ENCODE measurements at regions not wholly inside any gene's neighbourhood (a gene's known extent, or its start where the extent isn't known, plus 50 kb on each side); places are given as distances from the start of the nearest gene placed in this dataset.

DNA sequence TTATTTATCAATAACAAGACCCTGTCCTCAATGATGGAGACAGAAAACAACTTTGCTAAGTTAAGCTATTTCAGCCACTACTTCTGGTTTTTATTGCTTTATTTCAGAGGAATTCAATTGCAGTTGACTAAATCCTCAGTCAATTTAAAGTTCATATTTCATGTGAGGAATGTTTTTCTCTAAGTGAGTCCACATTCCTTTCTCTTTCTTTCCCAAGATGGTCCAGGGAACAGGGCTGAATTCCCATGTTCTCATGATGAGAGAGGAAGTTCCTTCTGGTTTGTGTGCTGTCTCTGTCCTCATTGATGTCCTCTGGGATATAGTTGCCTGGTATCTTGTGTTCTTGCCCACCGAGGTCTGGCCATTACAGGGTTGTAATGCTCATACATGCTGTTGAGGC lies 117.2 kb downstream of the SLIT2 start:
- TF ChIP-seq RAD21 (IDR thresholded peaks at IDR 0.05; ENCODE audit: low read depth) (no peak), EGR1 (IDR thresholded peaks at IDR 0.05) (no peak), TEAD4 (IDR thresholded peaks at IDR 0.05) (no peak), TCF12 (IDR thresholded peaks at IDR 0.05; ENCODE audit: low read depth) (no peak), NFIC (IDR thresholded peaks at IDR 0.05) (no peak), CREB1 (IDR thresholded peaks at IDR 0.05; ENCODE audit: low read depth) (no peak), TAF1 (IDR thresholded peaks at IDR 0.05; ENCODE audit: low read depth) (no peak), FOXM1 (IDR thresholded peaks at IDR 0.05; ENCODE audit: borderline replicate concordance, low read depth) (no peak), EP300 (IDR thresholded peaks at IDR 0.05; ENCODE audit: borderline replicate concordance) (no peak), CEBPB (IDR thresholded peaks at IDR 0.05) (no peak), YY1 (IDR thresholded peaks at IDR 0.05; ENCODE audit: low read depth) (no peak), ZBTB7A (IDR thresholded peaks at IDR 0.05; ENCODE audit: low read depth) (no peak)
- TF ChIP-seq, protein P1, sequence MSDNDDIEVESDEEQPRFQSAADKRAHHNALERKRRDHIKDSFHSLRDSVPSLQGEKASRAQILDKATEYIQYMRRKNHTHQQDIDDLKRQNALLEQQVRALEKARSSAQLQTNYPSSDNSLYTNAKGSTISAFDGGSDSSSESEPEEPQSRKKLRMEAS (IDR thresholded peaks at IDR 0.05), result no peak
- TF ChIP-seq, protein P2, sequence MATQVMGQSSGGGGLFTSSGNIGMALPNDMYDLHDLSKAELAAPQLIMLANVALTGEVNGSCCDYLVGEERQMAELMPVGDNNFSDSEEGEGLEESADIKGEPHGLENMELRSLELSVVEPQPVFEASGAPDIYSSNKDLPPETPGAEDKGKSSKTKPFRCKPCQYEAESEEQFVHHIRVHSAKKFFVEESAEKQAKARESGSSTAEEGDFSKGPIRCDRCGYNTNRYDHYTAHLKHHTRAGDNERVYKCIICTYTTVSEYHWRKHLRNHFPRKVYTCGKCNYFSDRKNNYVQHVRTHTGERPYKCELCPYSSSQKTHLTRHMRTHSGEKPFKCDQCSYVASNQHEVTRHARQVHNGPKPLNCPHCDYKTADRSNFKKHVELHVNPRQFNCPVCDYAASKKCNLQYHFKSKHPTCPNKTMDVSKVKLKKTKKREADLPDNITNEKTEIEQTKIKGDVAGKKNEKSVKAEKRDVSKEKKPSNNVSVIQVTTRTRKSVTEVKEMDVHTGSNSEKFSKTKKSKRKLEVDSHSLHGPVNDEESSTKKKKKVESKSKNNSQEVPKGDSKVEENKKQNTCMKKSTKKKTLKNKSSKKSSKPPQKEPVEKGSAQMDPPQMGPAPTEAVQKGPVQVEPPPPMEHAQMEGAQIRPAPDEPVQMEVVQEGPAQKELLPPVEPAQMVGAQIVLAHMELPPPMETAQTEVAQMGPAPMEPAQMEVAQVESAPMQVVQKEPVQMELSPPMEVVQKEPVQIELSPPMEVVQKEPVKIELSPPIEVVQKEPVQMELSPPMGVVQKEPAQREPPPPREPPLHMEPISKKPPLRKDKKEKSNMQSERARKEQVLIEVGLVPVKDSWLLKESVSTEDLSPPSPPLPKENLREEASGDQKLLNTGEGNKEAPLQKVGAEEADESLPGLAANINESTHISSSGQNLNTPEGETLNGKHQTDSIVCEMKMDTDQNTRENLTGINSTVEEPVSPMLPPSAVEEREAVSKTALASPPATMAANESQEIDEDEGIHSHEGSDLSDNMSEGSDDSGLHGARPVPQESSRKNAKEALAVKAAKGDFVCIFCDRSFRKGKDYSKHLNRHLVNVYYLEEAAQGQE (IDR thresholded peaks at IDR 0.05; ENCODE audit: low read depth), result no peak
- TF ChIP-seq, protein P3, sequence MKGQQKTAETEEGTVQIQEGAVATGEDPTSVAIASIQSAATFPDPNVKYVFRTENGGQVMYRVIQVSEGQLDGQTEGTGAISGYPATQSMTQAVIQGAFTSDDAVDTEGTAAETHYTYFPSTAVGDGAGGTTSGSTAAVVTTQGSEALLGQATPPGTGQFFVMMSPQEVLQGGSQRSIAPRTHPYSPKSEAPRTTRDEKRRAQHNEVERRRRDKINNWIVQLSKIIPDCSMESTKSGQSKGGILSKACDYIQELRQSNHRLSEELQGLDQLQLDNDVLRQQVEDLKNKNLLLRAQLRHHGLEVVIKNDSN (IDR thresholded peaks at IDR 0.05), result no peak

DNA sequence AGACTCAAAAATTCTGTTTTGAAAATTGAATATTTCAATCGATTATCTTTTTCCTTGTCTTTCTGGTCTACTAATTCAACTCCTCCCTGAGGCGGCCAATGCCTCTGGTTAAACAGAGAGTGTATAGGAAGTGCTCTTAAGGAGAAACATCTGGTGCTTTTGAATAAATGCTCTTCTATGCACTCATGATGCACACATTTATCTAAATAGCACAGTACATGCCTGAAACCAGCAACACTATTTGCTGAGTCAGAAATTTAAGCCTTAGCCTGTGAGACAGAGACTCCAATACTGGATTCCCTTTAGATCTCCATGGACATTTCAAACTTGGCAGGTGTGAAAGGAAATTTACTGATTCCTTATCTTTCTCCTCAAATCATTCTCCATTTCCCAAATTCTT lies 118.6 kb downstream of the SLIT2 start:
- TF ChIP-seq NFIC (IDR thresholded peaks at IDR 0.05) (no peak), CREB1 (IDR thresholded peaks at IDR 0.05; ENCODE audit: low read depth) (no peak), EGR1 (IDR thresholded peaks at IDR 0.05) (no peak), TEAD4 (IDR thresholded peaks at IDR 0.05) (no peak), EP300 (IDR thresholded peaks at IDR 0.05; ENCODE audit: borderline replicate concordance) (no peak), YY1 (IDR thresholded peaks at IDR 0.05; ENCODE audit: low read depth) (no peak), ZBTB7A (IDR thresholded peaks at IDR 0.05; ENCODE audit: low read depth) (no peak), CEBPB (IDR thresholded peaks at IDR 0.05) (no peak), RAD21 (IDR thresholded peaks at IDR 0.05; ENCODE audit: low read depth) (no peak), TCF12 (IDR thresholded peaks at IDR 0.05; ENCODE audit: low read depth) (no peak)
- TF ChIP-seq, protein P3 (IDR thresholded peaks at IDR 0.05), result no peak

DNA sequence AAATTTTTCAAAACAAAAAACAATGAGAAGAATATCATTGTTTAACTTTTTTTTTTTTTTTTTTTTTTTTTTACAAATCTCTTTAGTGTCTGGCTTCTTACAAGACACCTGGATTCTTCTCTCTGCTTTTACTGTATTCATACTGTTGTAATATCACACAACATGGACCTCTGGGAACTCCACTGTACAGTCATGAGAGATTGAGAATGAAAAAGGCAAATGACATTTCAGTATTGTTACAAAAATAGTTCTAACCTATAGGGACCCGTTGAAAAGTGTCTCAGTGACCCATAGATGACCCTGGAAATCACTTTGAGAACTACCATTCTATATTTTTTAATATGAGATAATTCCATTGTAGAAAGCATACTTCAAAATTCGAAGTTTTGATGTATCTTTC lies 124.4 kb downstream of the SLIT2 start:
- TF ChIP-seq, protein P2 (IDR thresholded peaks at IDR 0.05; ENCODE audit: low read depth), result no peak
- no peak for TF ChIP-seq FOXM1 (IDR thresholded peaks at IDR 0.05; ENCODE audit: borderline replicate concordance, low read depth)
- TF ChIP-seq, protein P1 (IDR thresholded peaks at IDR 0.05), result no peak
- no peak for TF ChIP-seq CEBPB (IDR thresholded peaks at IDR 0.05)
- no peak for TF ChIP-seq EGR1 (IDR thresholded peaks at IDR 0.05)
- no peak for TF ChIP-seq ZBTB7A (IDR thresholded peaks at IDR 0.05; ENCODE audit: low read depth)
- TF ChIP-seq RAD21 (IDR thresholded peaks at IDR 0.05; ENCODE audit: low read depth), result no peak
- TF ChIP-seq, protein P3 (IDR thresholded peaks at IDR 0.05), result no peak
- no peak for TF ChIP-seq CREB1 (IDR thresholded peaks at IDR 0.05; ENCODE audit: low read depth)

DNA sequence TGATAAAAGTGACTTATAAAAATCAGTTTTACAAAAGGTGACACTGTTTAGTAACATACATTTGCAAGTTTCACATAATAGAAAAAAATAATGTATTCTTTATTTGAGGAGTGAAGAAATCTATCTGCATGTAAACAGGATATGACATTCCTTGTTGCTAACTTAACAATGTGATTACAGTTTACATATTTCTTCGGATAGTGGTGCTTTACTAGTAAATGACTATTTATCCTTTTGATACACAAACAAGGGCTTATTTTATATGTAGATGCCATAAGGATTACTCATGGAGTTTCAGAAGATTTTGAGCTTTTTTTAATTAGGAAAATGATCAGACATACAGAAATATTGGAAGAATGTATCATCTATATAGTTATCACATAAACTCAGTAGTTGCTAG lies 126.5 kb downstream of the SLIT2 start:
- TF ChIP-seq NFIC (IDR thresholded peaks at IDR 0.05), result no peak
- no peak for TF ChIP-seq EGR1 (IDR thresholded peaks at IDR 0.05)
- no peak for TF ChIP-seq TAF1 (IDR thresholded peaks at IDR 0.05; ENCODE audit: low read depth)
- TF ChIP-seq, protein P2 (IDR thresholded peaks at IDR 0.05; ENCODE audit: low read depth), result no peak
- no peak for TF ChIP-seq ZBTB7A (IDR thresholded peaks at IDR 0.05; ENCODE audit: low read depth)
- TF ChIP-seq, protein P3 (IDR thresholded peaks at IDR 0.05), result no peak
- TF ChIP-seq, protein P1 (IDR thresholded peaks at IDR 0.05), result no peak
